GM12891 (cell line): ENCODE measurements at regions not wholly inside any gene's neighbourhood (a gene's known extent, or its start where the extent isn't known, plus 50 kb on each side); places are given as distances from the start of the nearest gene placed in this dataset.

ENCODE experiments used
- DNase-seq: peaks from one replicate; pipeline ENCODE4 v3.0.0; 2011; ENCODE audit warnings: low spot score; ENCODE audit not compliant: insufficient read length
- FAIRE-seq: peaks from 2 replicates; lab custom pipeline; 2011; peaks lifted over from hg19 to GRCh38; lab: Jason Lieb, UNC
- PAX5 ChIP-seq: IDR thresholded peaks from 2 replicates; pipeline ENCODE4 v1.6.1; 2011; ENCODE audit warnings: low read length, moderate library complexity, mild to moderate bottlenecking; ENCODE audit not compliant: insufficient read depth, severe bottlenecking
- POLR2A ChIP-seq: IDR thresholded peaks from 2 replicates; pipeline ENCODE4 v1.6.1; 2011; ENCODE audit warnings: low read depth, low read length, control low read depth
- POLR2AphosphoS5 ChIP-seq: IDR thresholded peaks from 2 replicates; pipeline ENCODE4 v1.6.1; 2011; ENCODE audit warnings: low read depth, low read length, control low read depth
- POU2F2 ChIP-seq: IDR thresholded peaks from 2 replicates; pipeline ENCODE4 v1.6.1; 2011; ENCODE audit warnings: low read depth, mild to moderate bottlenecking, control low read depth, low read length, moderate library complexity
- SPI1 ChIP-seq: IDR thresholded peaks from 2 replicates; pipeline ENCODE4 v1.6.1; 2011; ENCODE audit warnings: low read depth, low read length, control low read depth
- TAF1 ChIP-seq: IDR thresholded peaks from 2 replicates; pipeline ENCODE4 v1.6.1; 2011; ENCODE audit warnings: low read depth, low read length, control low read depth

GRCh38 chr12:42812871-42813270 lies 223.3 kb upstream of the PRICKLE1 start:
- FAIRE-seq: no peak
- TF ChIP-seq POU2F2: no peak
- no peak for TF ChIP-seq POLR2A
- TF ChIP-seq SPI1: no peak
- DNase-seq: no peak

GRCh38 chr12:42812086-42812485 lies 222.5 kb upstream of the PRICKLE1 start:
- DNase-seq (no peak), FAIRE-seq (no peak)
- TF ChIP-seq POLR2A (no peak), PAX5 (no peak), TAF1 (no peak), POLR2AphosphoS5 (no peak), SPI1 (no peak), POU2F2 (no peak)

- DNase-seq: no peak
- FAIRE-seq: no peak
- no peak for TF ChIP-seq PAX5
- TF ChIP-seq POU2F2: no peak
- TF ChIP-seq POLR2A: no peak
- TF ChIP-seq TAF1: no peak
- TF ChIP-seq POLR2AphosphoS5: no peak
- TF ChIP-seq SPI1: no peak
These were observed 220.5 kb upstream of the PRICKLE1 start for GRCh38 chr12:42810006-42810405.

- TF ChIP-seq POU2F2: no peak
- no peak for TF ChIP-seq SPI1
- no peak for TF ChIP-seq PAX5
- no peak for TF ChIP-seq POLR2AphosphoS5
- TF ChIP-seq TAF1: no peak
- TF ChIP-seq POLR2A: no peak
- FAIRE-seq: no peak
- DNase-seq: no peak
These were observed 219.7 kb upstream of the PRICKLE1 start for GRCh38 chr12:42809226-42809625.

GRCh38 chr12:42807766-42808165 lies 218.2 kb upstream of the PRICKLE1 start:
- no peak for TF ChIP-seq POLR2AphosphoS5
- TF ChIP-seq TAF1: no peak
- no peak for TF ChIP-seq PAX5
- TF ChIP-seq POU2F2: no peak
- no peak for FAIRE-seq

GRCh38 chr12:42807251-42807650 lies 217.7 kb upstream of the PRICKLE1 start:
- DNase-seq: no peak
- TF ChIP-seq POLR2A: no peak
- no peak for TF ChIP-seq POU2F2
- TF ChIP-seq PAX5: no peak
- TF ChIP-seq POLR2AphosphoS5: no peak
- TF ChIP-seq SPI1: no peak
- no peak for TF ChIP-seq TAF1
- no peak for FAIRE-seq

More at GRCh38 chr12:42807766-42808165, 218.2 kb upstream of the PRICKLE1 start:
- no peak for DNase-seq

GRCh38 chr12:42804928-42805327 lies 215.4 kb upstream of the PRICKLE1 start:
- TF ChIP-seq TAF1 (no peak), SPI1 (no peak), POLR2AphosphoS5 (no peak)
- DNase-seq (no peak), FAIRE-seq (no peak)

GRCh38 chr12:42802785-42803189 lies 213.2 kb upstream of the PRICKLE1 start:
- TF ChIP-seq POLR2A: no peak
- no peak for TF ChIP-seq TAF1
- TF ChIP-seq PAX5: no peak
- no peak for TF ChIP-seq POU2F2
- no peak for TF ChIP-seq SPI1
- no peak for TF ChIP-seq POLR2AphosphoS5
- DNase-seq (no peak), FAIRE-seq (no peak)

GRCh38 chr12:42801271-42801670 lies 211.7 kb upstream of the PRICKLE1 start:
- FAIRE-seq: no peak
- TF ChIP-seq POLR2A: no peak
- no peak for TF ChIP-seq POU2F2
- no peak for TF ChIP-seq SPI1
- no peak for TF ChIP-seq PAX5
- TF ChIP-seq POLR2AphosphoS5: no peak
- no peak for TF ChIP-seq TAF1

GRCh38 chr12:42799966-42800365 lies 210.4 kb upstream of the PRICKLE1 start:
- no peak for FAIRE-seq
- TF ChIP-seq POLR2A (no peak), SPI1 (no peak), POLR2AphosphoS5 (no peak), TAF1 (no peak), PAX5 (no peak), POU2F2 (no peak)

More at GRCh38 chr12:42801271-42801670, 211.7 kb upstream of the PRICKLE1 start:
- DNase-seq: no peak

More at GRCh38 chr12:42799966-42800365, 210.4 kb upstream of the PRICKLE1 start:
- no peak for DNase-seq
